Mesothelial cell of epicardium (in vitro differentiated cells): ENCODE measurements at regions not wholly inside any gene's neighbourhood (a gene's known extent, or its start where the extent isn't known, plus 50 kb on each side); places are given as distances from the start of the nearest gene placed in this dataset.

Experiments
- DNase-seq, 2 experiments: peaks; one replicate each; pipeline ENCODE4 v3.0.0; 2021; ENCODE audit warnings: low spot score in 2 of 2; ENCODE audit not compliant: unreplicated experiment in 2 of 2
- H3K27ac Mint-ChIP-seq: 2 replicates; pipeline ENCODE4 v1.8.0; 2021; ENCODE audit warnings: mixed read lengths
- H3K27me3 Mint-ChIP-seq: 2 replicates; pipeline ENCODE4 v1.8.0; 2021; ENCODE audit warnings: low read depth, mixed read lengths
- H3K36me3 Mint-ChIP-seq: 2 replicates; pipeline ENCODE4 v1.8.0; 2021; ENCODE audit warnings: mixed read lengths
- H3K4me1 Mint-ChIP-seq: 2 replicates; pipeline ENCODE4 v1.8.0; 2021; ENCODE audit warnings: mixed read lengths
- H3K4me3 Mint-ChIP-seq: 2 replicates; pipeline ENCODE4 v1.8.0; 2021; ENCODE audit warnings: mild to moderate bottlenecking, moderate library complexity, mixed read lengths
- H3K9me3 Mint-ChIP-seq: 2 replicates; pipeline ENCODE4 v1.8.0; 2021; ENCODE audit warnings: mixed read lengths
- CTCF ChIP-seq: fragments of 200-600 bp; sonication (generic); IDR thresholded peaks from one replicate; pipeline ENCODE4 v1.5.0; 2021; ENCODE audit warnings: antibody characterized with exemption; ENCODE audit not compliant: unreplicated experiment

GRCh38 chrX:38881066-38881465 lies 79.8 kb downstream of the MID1IP1 start:
- H3K4me1 Mint-ChIP-seq, result no peaks in the 10 kb centered on the region
- no peaks in the 10 kb centered on the region for H3K36me3 Mint-ChIP-seq
- H3K27ac Mint-ChIP-seq, result no peak overlapping the region
- no peak for DNase-seq
- no peak overlapping the region for H3K4me3 Mint-ChIP-seq
- TF ChIP-seq CTCF, result no peak
- H3K9me3 Mint-ChIP-seq, result peaks cover 50% of the 10 kb centered on the region
- no peaks in the 10 kb centered on the region for H3K27me3 Mint-ChIP-seq

GRCh38 chrX:38881727-38882126 lies 80.5 kb downstream of the MID1IP1 start:
- H3K9me3 Mint-ChIP-seq, result peaks cover 50% of the 10 kb centered on the region
- no peak for TF ChIP-seq CTCF

GRCh38 chrX:38882894-38883626 lies 81.8 kb downstream of the MID1IP1 start:
- Mint-ChIP-seq H3K9me3 (peaks cover 42% of the 10 kb centered on the region), H3K27ac (no peak overlapping the region), H3K36me3 (no peaks in the 10 kb centered on the region), H3K27me3 (no peaks in the 10 kb centered on the region), H3K4me1 (no peaks in the 10 kb centered on the region), H3K4me3 (no peak overlapping the region)
- no peak for DNase-seq
- no peak for TF ChIP-seq CTCF

More at GRCh38 chrX:38881727-38882126, 80.5 kb downstream of the MID1IP1 start:
- no peaks in the 10 kb centered on the region for H3K4me1 Mint-ChIP-seq
- DNase-seq, result no peak
- no peaks in the 10 kb centered on the region for H3K36me3 Mint-ChIP-seq
- H3K4me3 Mint-ChIP-seq, result no peak overlapping the region
- H3K27ac Mint-ChIP-seq, result no peak overlapping the region
- no peaks in the 10 kb centered on the region for H3K27me3 Mint-ChIP-seq

GRCh38 chrX:38886112-38886511 lies 84.9 kb downstream of the MID1IP1 start:
- no peak overlapping the region for H3K4me3 Mint-ChIP-seq
- H3K36me3 Mint-ChIP-seq, result no peaks in the 10 kb centered on the region
- H3K27me3 Mint-ChIP-seq, result no peaks in the 10 kb centered on the region
- H3K4me1 Mint-ChIP-seq, result no peaks in the 10 kb centered on the region
- no peak overlapping the region for H3K27ac Mint-ChIP-seq
- DNase-seq, result no peak
- TF ChIP-seq CTCF, result no peak
- H3K9me3 Mint-ChIP-seq, result peaks cover 32% of the 10 kb centered on the region

- Mint-ChIP-seq H3K27ac (no peak overlapping the region), H3K27me3 (no peaks in the 10 kb centered on the region), H3K4me1 (no peaks in the 10 kb centered on the region), H3K9me3 (peaks cover 35% of the 10 kb centered on the region), H3K36me3 (no peaks in the 10 kb centered on the region), H3K4me3 (no peak overlapping the region)
- TF ChIP-seq CTCF, result no peak
- no peak for DNase-seq
Measured at GRCh38 chrX:38887222-38887621, 86.0 kb downstream of the MID1IP1 start.
